ENCODE measurements at regions not wholly inside any gene's neighbourhood (a gene's known extent, or its start where the extent isn't known, plus 50 kb on each side); places are given as distances from the start of the nearest gene placed in this dataset.
A peak's percentile ranks its signal among the peaks of the same experiment; 100 is the strongest.

- Mint-ChIP-seq H3K4me1 (ENCODE audit: low read depth, unreplicated experiment) (no peaks in the 10 kb centered on the region), H3K27ac (ENCODE audit: unreplicated experiment) (no peak overlapping the region), H3K9me3 (ENCODE audit: unreplicated experiment) (peaks cover 3% of the 10 kb centered on the region), H3K27me3 (ENCODE audit: low read depth, unreplicated experiment) (no peaks in the 10 kb centered on the region), H3K36me3 (ENCODE audit: low read depth, unreplicated experiment) (no peaks in the 10 kb centered on the region), H3K4me3 (ENCODE audit: unreplicated experiment) (no peak overlapping the region)
- DNase-seq (ENCODE audit: low read depth) (no peak), FAIRE-seq (no peak)
- Histone ChIP-seq H3K9me3 (ENCODE audit: insufficient read depth, low read depth, low read length) (no peaks in the 10 kb centered on the region), H3K27ac (ENCODE audit: low read depth, low read length) (no peak overlapping the region), H3K27me3 (ENCODE audit: insufficient read depth, low read length) (no peaks in the 10 kb centered on the region), H4K20me1 (ENCODE audit: insufficient read depth, low read length) (no peaks in the 10 kb centered on the region), H3K9ac (ENCODE audit: low read length) (no peak overlapping the region), H3K4me2 (ENCODE audit: low read length) (no peak overlapping the region), H3K79me2 (ENCODE audit: insufficient read depth, low read length) (no peaks in the 10 kb centered on the region), H3K4me1 (ENCODE audit: insufficient read depth, low read length) (no peaks in the 10 kb centered on the region), H3K36me3 (ENCODE audit: insufficient read depth, low read length) (no peaks in the 10 kb centered on the region), H2AFZ (ENCODE audit: low read depth, low read length) (no peak overlapping the region), H3K4me3 (ENCODE audit: insufficient read depth, low read depth, low read length) (no peak overlapping the region)
- no peak for TF ChIP-seq EZH2 (IDR thresholded peaks at IDR 0.05; ENCODE audit: insufficient read depth, low read length)
- no peak for TF ChIP-seq CTCF (IDR thresholded peaks at IDR 0.05; ENCODE audit: insufficient read depth, low read depth, low read length)
These were observed 780.0 kb downstream of the DACH1 start for GRCh38 chr13:71087006-71087405.

GRCh38 chr13:71082631-71083030, 784.4 kb downstream of the DACH1 start:
- no peak for TF ChIP-seq EZH2 (IDR thresholded peaks at IDR 0.05; ENCODE audit: insufficient read depth, low read length)
- no peak for TF ChIP-seq CTCF (IDR thresholded peaks at IDR 0.05; ENCODE audit: insufficient read depth, low read depth, low read length)
- Mint-ChIP-seq H3K27ac (ENCODE audit: unreplicated experiment) (no peak overlapping the region), H3K4me3 (ENCODE audit: unreplicated experiment) (no peak overlapping the region), H3K9me3 (ENCODE audit: unreplicated experiment) (peaks cover under 1% of the 10 kb centered on the region), H3K27me3 (ENCODE audit: low read depth, unreplicated experiment) (no peaks in the 10 kb centered on the region), H3K4me1 (ENCODE audit: low read depth, unreplicated experiment) (no peaks in the 10 kb centered on the region), H3K36me3 (ENCODE audit: low read depth, unreplicated experiment) (no peaks in the 10 kb centered on the region)
- Histone ChIP-seq H3K4me1 (ENCODE audit: insufficient read depth, low read length) (no peaks in the 10 kb centered on the region), H2AFZ (ENCODE audit: low read depth, low read length) (no peak overlapping the region), H3K4me2 (ENCODE audit: low read length) (no peak overlapping the region), H3K9ac (ENCODE audit: low read length) (no peak overlapping the region), H3K36me3 (ENCODE audit: insufficient read depth, low read length) (no peaks in the 10 kb centered on the region), H3K27ac (ENCODE audit: low read depth, low read length) (no peak overlapping the region), H3K27me3 (ENCODE audit: insufficient read depth, low read length) (no peaks in the 10 kb centered on the region), H3K9me3 (ENCODE audit: insufficient read depth, low read depth, low read length) (no peaks in the 10 kb centered on the region), H4K20me1 (ENCODE audit: insufficient read depth, low read length) (no peaks in the 10 kb centered on the region), H3K79me2 (ENCODE audit: insufficient read depth, low read length) (no peaks in the 10 kb centered on the region), H3K4me3 (ENCODE audit: insufficient read depth, low read depth, low read length) (no peak overlapping the region)
- FAIRE-seq, result no peak
- DNase-seq (ENCODE audit: low read depth), result no peak

- Histone ChIP-seq H3K79me2 (ENCODE audit: insufficient read depth, low read length) (no peaks in the 10 kb centered on the region), H3K4me3 (ENCODE audit: insufficient read depth, low read depth, low read length) (no peak overlapping the region), H3K27me3 (ENCODE audit: insufficient read depth, low read length) (no peaks in the 10 kb centered on the region), H4K20me1 (ENCODE audit: insufficient read depth, low read length) (no peaks in the 10 kb centered on the region), H3K4me1 (ENCODE audit: insufficient read depth, low read length) (no peaks in the 10 kb centered on the region), H3K9ac (ENCODE audit: low read length) (no peak overlapping the region), H3K27ac (ENCODE audit: low read depth, low read length) (no peak overlapping the region), H2AFZ (ENCODE audit: low read depth, low read length) (no peak overlapping the region), H3K36me3 (ENCODE audit: insufficient read depth, low read length) (no peaks in the 10 kb centered on the region), H3K9me3 (ENCODE audit: insufficient read depth, low read depth, low read length) (no peaks in the 10 kb centered on the region), H3K4me2 (ENCODE audit: low read length) (no peak overlapping the region)
- Mint-ChIP-seq H3K4me1 (ENCODE audit: low read depth, unreplicated experiment) (no peaks in the 10 kb centered on the region), H3K36me3 (ENCODE audit: low read depth, unreplicated experiment) (no peaks in the 10 kb centered on the region), H3K9me3 (ENCODE audit: unreplicated experiment) (no peaks in the 10 kb centered on the region), H3K27me3 (ENCODE audit: low read depth, unreplicated experiment) (no peaks in the 10 kb centered on the region), H3K27ac (ENCODE audit: unreplicated experiment) (no peak overlapping the region), H3K4me3 (ENCODE audit: unreplicated experiment) (no peak overlapping the region)
- no peak for TF ChIP-seq CTCF (IDR thresholded peaks at IDR 0.05; ENCODE audit: insufficient read depth, low read depth, low read length)
- no peak for TF ChIP-seq EZH2 (IDR thresholded peaks at IDR 0.05; ENCODE audit: insufficient read depth, low read length)
- peak; percentile 2 for DNase-seq (ENCODE audit: low read depth)
- FAIRE-seq, result no peak
These were observed 787.4 kb downstream of the DACH1 start for GRCh38 chr13:71079638-71080037.

Measured in astrocyte (in vitro differentiated cells and primary cell).